Hindlimb muscle (tissue), 1 donor: ENCODE measurements at regions not wholly inside any gene's neighbourhood (a gene's known extent, or its start where the extent isn't known, plus 50 kb on each side); places are given as distances from the start of the nearest gene placed in this dataset.
"Not testable (repeated sequence)": the region's sequence is repeated elsewhere in the genome, so short reads cannot be mapped to it uniquely, and the experiment has no call there.

ENCODE experiments used
- DNase-seq: peaks from one replicate; pipeline ENCODE4 v3.0.0-alpha.2; 2013

GRCh38 chr12:114836609-114837008, 152.6 kb upstream of the TBX3 start:
- DNase-seq: no peak

GRCh38 chr12:114835031-114835430, 151.1 kb upstream of the TBX3 start:
- DNase-seq: no peak

- DNase-seq: no peak
Measured at GRCh38 chr12:114834621-114835020, 150.6 kb upstream of the TBX3 start.

GRCh38 chr12:114829833-114830232, 145.9 kb upstream of the TBX3 start:
- DNase-seq: no peak

- not testable (repeated sequence) for DNase-seq
Measured at GRCh38 chr12:114829244-114829643, 145.3 kb upstream of the TBX3 start.

GRCh38 chr12:114827461-114827860, 143.5 kb upstream of the TBX3 start:
- no peak for DNase-seq

GRCh38 chr12:114826244-114826643, 142.3 kb upstream of the TBX3 start:
- no peak for DNase-seq

GRCh38 chr12:114823724-114824123, 139.7 kb upstream of the TBX3 start:
- no peak for DNase-seq

- DNase-seq: no peak
Measured at GRCh38 chr12:114821570-114821969, 137.6 kb upstream of the TBX3 start.

- no peak for DNase-seq
Measured at GRCh38 chr12:114820796-114821195, 136.8 kb upstream of the TBX3 start.

- no peak for DNase-seq
Measured at GRCh38 chr12:114817571-114818425, 133.8 kb upstream of the TBX3 start.

- no peak for DNase-seq
Measured at GRCh38 chr12:114815026-114815795, 131.2 kb upstream of the TBX3 start.

- DNase-seq: no peak
Measured at GRCh38 chr12:114812858-114813761, 129.1 kb upstream of the TBX3 start.

- DNase-seq: no peak
Measured at GRCh38 chr12:114812384-114812783, 128.4 kb upstream of the TBX3 start.

GRCh38 chr12:114809097-114809496, 125.1 kb upstream of the TBX3 start:
- DNase-seq: no peak

- DNase-seq: not testable (repeated sequence)
Measured at GRCh38 chr12:114801381-114801780, 117.4 kb upstream of the TBX3 start.

GRCh38 chr12:114800566-114800965, 116.6 kb upstream of the TBX3 start:
- DNase-seq: not testable (repeated sequence)

- no peak for DNase-seq
Measured at GRCh38 chr12:114799574-114800487, 115.9 kb upstream of the TBX3 start.

- DNase-seq: no peak
Measured at GRCh38 chr12:114794049-114794558, 110.1 kb upstream of the TBX3 start.

- no peak for DNase-seq
Measured at GRCh38 chr12:114790276-114790675, 106.3 kb upstream of the TBX3 start.

- DNase-seq: no peak
Measured at GRCh38 chr12:114789821-114790220, 105.8 kb upstream of the TBX3 start.
